WI38 (cell line): ENCODE measurements at regions not wholly inside any gene's neighbourhood (a gene's known extent, or its start where the extent isn't known, plus 50 kb on each side); places are given as distances from the start of the nearest gene placed in this dataset.

Experiments used
- H3K4me3 ChIP-seq: 2 replicates; pipeline ENCODE4 v1.5.1; 2011; ENCODE audit warnings: low read depth, mild to moderate bottlenecking, control low read depth, low read length
- CTCF ChIP-seq: IDR thresholded peaks from 2 replicates; pipeline ENCODE4 v1.5.1; 2012; ENCODE audit warnings: low read depth, mild to moderate bottlenecking, control low read depth, low read length

DNA sequence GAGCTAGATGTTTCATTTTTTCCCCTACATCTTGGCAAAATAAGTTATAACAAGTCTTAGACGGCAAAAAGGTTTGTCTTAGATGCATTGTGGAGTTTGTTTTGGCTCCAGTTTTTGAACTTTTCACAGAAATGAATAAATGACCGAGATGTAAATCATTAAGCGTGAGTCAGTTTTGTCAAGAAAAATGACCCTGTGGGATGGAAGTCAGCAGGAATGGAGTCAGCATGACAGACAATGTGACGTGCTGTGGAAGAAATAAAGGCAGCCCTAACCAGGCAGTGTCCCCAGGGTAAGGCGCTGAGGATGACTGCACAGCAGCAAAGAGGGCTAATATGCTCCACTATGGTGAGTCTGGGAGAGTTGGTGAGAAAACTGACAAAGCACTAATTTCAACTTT, 163.2 kb downstream of the NOC3L start:
- no peak overlapping the region for H3K4me3 ChIP-seq
- TF ChIP-seq CTCF: no peak

DNA sequence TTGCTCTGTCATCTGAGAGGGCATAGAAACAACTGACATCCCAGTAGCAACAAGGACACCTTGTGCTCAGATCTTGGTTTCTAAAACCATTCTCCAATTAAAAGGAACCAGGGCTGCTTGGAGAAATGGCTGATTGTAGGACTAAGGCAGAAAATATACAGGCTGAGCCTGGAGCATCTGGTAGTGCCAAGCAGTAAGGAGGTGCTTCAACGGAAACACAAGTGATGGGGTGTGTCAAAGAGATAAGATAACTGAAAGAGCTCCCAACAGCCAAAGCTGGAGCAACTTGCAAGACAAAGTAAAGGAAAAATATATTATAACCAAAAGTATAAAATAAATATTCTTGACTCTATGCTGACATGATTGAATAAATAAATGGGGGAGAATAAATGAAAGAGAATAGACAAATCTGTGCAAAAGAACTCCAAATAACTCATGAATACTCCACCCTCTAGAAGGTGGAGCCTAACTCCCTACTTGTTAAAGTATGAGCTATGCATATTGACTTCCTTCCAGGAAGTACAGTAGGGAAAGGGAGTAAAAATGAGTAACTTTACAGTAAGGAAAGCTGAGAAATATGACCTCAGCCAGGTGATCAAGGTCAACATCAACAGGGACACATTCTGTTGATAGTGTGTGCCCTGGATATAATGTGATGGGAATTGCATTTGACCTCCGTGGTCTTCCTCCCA, 162.4 kb downstream of the NOC3L start:
- H3K4me3 ChIP-seq: no peak overlapping the region
- TF ChIP-seq CTCF: no peak

DNA sequence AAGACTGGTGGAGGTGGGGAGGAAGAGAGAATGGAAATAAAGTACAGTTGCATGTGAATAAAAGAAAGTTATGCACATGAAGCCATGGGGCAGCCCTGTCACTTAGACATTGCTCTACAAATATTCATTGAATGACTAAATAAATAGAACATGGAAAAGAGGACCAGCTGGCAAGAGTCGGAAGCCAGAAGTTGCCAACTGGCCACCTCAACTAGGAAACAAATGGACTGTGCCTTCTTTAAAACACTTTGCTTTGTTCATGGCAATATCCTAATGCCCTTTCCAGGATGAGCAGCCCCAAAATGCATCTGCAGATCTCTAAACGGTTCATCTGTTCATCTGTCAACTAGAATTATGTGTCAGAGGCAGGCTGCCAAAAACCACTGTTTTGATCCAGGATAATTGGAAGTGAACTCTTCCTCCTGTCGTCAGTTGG, 157.3 kb downstream of the NOC3L start:
- no peak for TF ChIP-seq CTCF
- H3K4me3 ChIP-seq: no peak overlapping the region

- no peak for TF ChIP-seq CTCF
- H3K4me3 ChIP-seq: no peak overlapping the region
Observed at GRCh38 chr10:94206176-94206575, 156.6 kb downstream of the NOC3L start.

- H3K4me3 ChIP-seq: no peak overlapping the region
- no peak for TF ChIP-seq CTCF
Observed at GRCh38 chr10:94208315-94208714, 154.4 kb downstream of the NOC3L start.

- no peak for TF ChIP-seq CTCF
- H3K4me3 ChIP-seq: no peak overlapping the region
Observed at GRCh38 chr10:94210440-94211168, 152.1 kb downstream of the NOC3L start.

- H3K4me3 ChIP-seq: no peak overlapping the region
- no peak for TF ChIP-seq CTCF
Observed at GRCh38 chr10:94211169-94211510, 151.6 kb downstream of the NOC3L start.
